HG03378 (cell line): ENCODE measurements at regions not wholly inside any gene's neighbourhood (a gene's known extent, or its start where the extent isn't known, plus 50 kb on each side); places are given as distances from the start of the nearest gene placed in this dataset.
A peak's percentile ranks its signal among the peaks of the same experiment; 100 is the strongest.

ENCODE experiments used
- ATAC-seq: cut with Tn5 transposase; IDR thresholded peaks from one replicate; pipeline ENCODE4 v1.9.1; 2021; ENCODE audit warnings: mild to moderate bottlenecking, moderate library complexity; ENCODE audit not compliant: unreplicated experiment

- ATAC-seq: no peak
Observed at GRCh38 chr18:63071701-63072141, 247.8 kb downstream of the BCL2 start.

GRCh38 chr18:63070767-63071502 is 248.6 kb downstream of the BCL2 start:
- no peak for ATAC-seq

DNA sequence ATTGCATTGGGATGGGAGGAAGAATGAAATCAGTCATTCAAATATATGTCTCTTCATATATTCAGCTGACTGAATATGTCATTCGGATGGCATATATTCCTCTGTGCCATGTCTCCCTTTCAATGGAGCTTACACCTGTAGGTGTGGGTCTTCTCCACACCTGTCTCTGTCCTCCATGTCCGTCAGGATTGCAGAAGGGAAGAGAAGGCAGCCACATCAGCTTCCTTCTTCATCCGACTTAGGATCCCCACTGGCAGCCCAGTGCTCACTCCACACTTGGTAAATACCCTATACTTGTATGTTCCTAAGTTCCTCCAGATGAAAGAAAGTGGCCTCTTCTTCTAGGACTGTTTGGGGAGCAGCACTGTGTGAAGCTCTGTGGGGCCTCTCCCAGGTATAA is 250.1 kb downstream of the BCL2 start:
- no peak for ATAC-seq

GRCh38 chr18:63067939-63068338 is 251.6 kb downstream of the BCL2 start:
- ATAC-seq: no peak

DNA sequence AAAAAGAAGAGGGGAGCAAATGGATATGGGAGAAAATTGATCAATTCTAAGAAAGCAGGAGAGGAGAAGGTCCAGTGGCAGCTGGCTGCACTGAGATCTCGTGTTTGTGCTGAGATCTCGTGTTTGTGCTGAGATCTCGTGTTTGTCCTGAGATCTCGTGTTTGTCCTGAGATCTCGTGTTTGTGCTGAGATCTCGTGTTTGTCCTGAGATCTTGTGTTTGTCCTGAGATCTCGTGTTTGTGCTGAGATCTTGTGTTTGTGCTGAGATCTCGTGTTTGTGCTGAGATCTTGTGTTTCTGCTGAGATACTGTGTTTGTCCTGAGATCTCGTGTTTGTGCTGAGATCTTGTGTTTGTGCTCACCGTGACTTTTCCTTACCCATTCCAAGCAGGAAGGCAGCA is 254.4 kb downstream of the BCL2 start:
- ATAC-seq: no peak

- no peak for ATAC-seq
Observed at GRCh38 chr18:63063171-63063570, 256.4 kb downstream of the BCL2 start.

DNA sequence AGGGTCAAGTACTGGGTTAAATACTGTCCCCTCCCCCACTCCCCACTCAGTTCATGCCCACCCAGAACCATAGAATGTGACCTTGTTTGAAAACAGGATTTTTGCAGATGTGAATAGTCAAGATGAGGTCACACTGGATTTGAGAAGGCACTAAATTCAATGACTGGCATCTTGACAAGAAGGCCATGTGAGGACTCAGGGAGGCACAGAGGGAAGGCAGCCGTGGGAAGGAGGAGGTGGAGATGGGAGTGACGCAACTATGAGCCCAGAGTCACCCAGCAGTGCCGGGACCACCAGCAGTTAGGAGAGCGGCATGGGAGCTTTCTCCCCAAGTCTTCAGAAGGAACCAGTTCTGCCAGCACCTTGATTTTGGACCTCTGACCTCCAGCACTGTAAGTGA is 257.3 kb downstream of the BCL2 start:
- no peak for ATAC-seq

GRCh38 chr18:63061303-63061702 is 258.3 kb downstream of the BCL2 start:
- no peak for ATAC-seq

DNA sequence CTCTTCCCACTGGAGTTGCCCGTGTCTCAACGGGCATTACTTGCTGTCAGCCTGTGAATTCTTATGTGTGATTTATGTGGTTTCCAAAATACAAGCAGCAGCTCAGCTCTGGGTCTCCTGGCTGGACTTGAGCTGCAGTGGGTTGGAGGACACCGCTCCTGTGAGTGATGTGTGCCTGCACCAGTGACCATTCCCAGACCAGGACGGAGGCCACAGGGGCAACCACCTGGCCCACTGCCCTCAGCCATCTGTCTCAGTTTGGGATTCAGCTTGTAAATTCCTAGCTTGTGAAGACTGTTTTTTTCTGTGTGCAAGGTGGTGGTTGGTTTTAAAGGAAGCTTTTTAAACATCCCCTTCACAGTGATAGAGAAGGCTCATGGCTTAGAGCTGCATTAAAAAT is 261.0 kb downstream of the BCL2 start:
- ATAC-seq: no peak

- no peak for ATAC-seq
Observed at GRCh38 chr18:63057707-63058106, 261.9 kb downstream of the BCL2 start.

DNA sequence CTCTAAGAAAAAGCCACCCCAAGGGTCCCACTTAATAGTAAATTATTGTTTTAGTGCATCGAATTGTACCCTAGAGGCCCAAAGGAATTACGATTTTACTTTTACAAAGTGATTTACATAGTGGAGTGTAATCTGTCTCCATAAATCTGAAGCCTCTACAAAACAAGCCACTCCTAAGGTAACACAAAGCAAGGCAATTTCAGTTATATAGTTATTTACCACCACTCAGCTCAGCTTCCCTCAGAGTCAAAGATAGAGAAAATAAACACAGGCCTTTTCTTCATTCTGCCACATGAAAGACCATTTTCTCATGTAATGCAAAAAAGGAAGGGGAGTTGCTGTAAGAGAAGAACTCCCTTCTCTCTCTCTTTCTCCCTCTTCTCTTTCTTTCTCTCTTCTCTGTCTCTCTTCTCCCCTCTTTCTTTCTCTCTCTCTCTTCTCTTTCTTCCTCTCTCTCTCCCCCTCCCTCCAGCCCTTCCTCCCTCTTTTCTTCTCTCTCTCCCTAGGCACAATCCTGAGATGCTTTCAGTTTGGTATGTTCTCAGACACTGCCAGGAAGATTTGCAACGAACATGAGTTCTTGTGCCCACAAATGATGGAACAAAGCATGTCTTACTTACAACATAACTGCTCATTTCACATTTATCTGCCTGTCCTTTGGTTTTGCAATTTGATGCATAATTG is 264.5 kb downstream of the BCL2 start:
- ATAC-seq: no peak

- ATAC-seq: no peak
Observed at GRCh38 chr18:63051928-63052327, 267.6 kb downstream of the BCL2 start.

DNA sequence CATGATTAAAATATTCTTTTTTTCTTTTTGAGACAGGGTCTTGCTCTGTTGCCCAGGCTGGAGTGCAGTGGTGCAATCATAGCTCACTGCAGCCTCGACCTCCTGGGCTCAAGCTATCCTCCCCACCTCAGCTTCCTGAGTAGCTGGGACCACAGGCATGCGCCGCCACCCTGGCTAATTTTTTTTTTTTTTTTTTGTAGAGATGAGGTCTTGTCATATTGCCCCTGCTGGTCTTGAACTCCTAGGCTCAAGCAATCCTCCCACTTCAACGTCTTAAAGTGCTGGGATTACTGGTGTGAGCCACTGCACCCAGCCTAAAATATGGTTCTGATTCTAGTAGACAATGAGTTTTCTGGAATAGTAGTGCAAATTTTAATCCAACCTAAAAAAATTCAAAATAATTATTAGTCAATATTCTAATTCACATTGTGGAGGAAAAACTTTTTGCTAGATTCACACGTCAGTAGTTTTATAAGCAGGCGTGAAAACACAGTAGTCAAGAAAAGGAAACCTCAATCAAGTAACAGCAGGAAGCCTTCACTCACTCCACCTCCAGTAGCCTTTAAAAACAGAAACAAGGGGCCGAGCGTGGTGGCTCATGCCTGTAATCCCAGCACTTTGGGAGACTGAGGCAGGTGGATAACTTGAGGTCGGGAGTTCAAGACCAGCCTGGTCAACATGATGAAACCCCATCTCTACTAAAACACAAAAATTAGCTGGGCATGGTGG is 268.7 kb downstream of the BCL2 start:
- peak; percentile 64 for ATAC-seq

- ATAC-seq: no peak
Observed at GRCh38 chr18:63046375-63046774, 273.2 kb downstream of the BCL2 start.

DNA sequence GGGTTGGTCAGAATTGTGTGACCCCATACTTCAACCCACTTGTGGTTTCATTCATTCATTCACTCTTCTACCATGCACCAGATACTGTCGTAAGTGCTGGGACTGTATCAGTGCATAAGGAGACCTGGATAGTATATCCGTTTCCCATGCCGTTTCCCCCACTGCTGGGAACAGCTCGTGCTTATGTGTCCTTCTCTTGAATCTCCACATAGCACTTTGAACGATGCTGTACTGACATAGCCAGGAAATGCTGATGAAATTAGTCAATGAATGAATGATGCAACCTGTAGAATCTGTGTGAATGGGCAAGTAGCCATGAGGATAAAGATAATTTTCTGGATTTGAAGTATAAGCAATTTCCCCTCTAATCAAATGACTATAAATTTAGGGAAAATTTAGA is 276.1 kb downstream of the BCL2 start:
- ATAC-seq: no peak

DNA sequence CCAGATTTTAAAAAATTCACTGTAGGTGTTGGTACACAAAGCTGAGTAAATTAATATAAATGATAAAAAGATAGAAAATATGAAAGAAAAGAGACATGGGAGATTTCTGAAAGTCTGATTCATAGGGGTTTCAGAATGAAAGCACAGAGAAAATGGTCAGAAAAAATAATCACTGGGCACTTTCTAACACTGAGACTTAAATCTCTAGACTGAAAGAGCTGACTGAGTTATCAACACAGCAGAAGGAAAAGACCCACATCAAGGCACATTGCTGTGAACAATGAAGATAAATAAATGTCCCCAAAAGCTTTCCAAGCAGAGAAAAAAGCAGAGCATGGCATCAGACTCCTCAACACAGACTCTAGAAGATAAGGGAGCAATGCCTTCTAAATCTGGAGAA is 277.2 kb downstream of the BCL2 start:
- ATAC-seq: no peak

GRCh38 chr18:63040788-63041410 is 278.7 kb downstream of the BCL2 start:
- peak; percentile 80 for ATAC-seq

DNA sequence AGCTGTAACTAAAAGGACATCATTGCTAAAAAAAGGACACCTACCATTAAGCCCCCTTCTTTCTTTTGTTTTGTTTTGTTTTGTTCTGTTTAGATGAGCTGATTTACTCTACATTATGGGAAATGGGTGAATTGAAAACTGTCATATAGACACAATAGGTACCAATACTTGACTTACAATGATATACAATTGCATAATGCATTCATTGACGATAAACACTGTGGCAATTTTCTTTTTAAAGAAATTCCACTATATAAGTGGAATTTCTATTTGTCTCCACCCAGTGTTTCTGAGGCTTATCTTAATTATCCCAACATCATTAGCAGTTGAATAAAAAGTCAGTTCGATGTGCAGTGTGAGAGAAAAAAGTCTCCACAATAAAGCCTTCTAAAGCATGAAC is 282.1 kb downstream of the BCL2 start:
- no peak for ATAC-seq

DNA sequence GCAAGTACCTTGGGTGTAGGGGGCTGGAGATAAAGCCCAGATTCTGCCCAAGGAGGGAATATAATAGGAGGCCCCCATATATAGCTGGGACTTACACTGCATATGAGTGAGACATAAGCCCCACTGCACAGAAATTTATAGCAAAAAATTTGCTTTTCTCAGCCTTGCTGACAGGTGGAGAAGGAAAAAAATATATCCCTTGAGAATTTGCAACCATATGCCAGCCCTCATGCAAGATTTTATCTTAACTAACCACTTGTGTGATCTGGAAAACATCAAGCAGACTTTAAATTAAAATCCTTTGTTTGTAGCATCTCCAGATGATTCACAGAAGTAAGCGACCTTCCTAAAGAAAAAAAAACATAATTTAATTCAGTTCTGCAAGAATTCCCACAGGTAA is 288.2 kb downstream of the BCL2 start:
- no peak for ATAC-seq
